Thyroid gland (tissue), 4 donors: ENCODE measurements at regions not wholly inside any gene's neighbourhood (a gene's known extent, or its start where the extent isn't known, plus 50 kb on each side); places are given as distances from the start of the nearest gene placed in this dataset.

Source experiments
- DNase-seq, 2 donors: peaks; one replicate each; pipeline ENCODE4 v3.0.0-alpha.2; 2019
- H3K27ac ChIP-seq, 3 donors: fragments of 200-600 bp; sonication (generic); 1 replicate in 2 of 3; 2 replicates in 1 of 3; pipeline ENCODE4 v1.5.1; 2016 to 2019; ENCODE audit warnings: mild to moderate bottlenecking in 1 of 3, moderate library complexity in 1 of 3
- H3K27me3 ChIP-seq: fragments of 200-600 bp; sonication (generic); one replicate; pipeline ENCODE4 v1.5.1; 2019
- H3K36me3 ChIP-seq, 2 donors: fragments of 200-600 bp; sonication (generic); one replicate each; pipeline ENCODE4 v1.5.1; 2016 to 2019
- H3K4me1 ChIP-seq, 2 donors: fragments of 200-600 bp; sonication (generic); one replicate each; pipeline ENCODE4 v1.5.1; 2017 to 2019
- H3K4me3 ChIP-seq, 3 donors: fragments of 200-600 bp; sonication (generic); replicated peaks in 1 of 3; 1 replicate in 2 of 3; 2 replicates in 1 of 3; pipeline ENCODE4 v1.5.1; 2016; ENCODE audit warnings: mild to moderate bottlenecking in 1 of 3
- H3K9me3 ChIP-seq: fragments of 200-600 bp; sonication (generic); one replicate; pipeline ENCODE4 v1.5.1; 2017
- POLR2A ChIP-seq, 2 donors: fragments of 450-650 bp; IDR thresholded peaks; one replicate each; pipeline ENCODE4 v1.6.1; 2017; ENCODE audit warnings: antibody characterized with exemption in 2 of 2, mild to moderate bottlenecking in 2 of 2, moderate library complexity in 1 of 2
- WGBS, 2 donors: methylation state at CpG; one replicate each; pipeline ENCODE4 v1.1.5; 2017; 5-methylcytosine and 5-hydroxymethylcytosine counted together
- intact Hi-C: fragments of 100-400 bp; cut with DNase I; formaldehyde crosslinking; loops from one replicate; pipeline ENCODE4 v1.15.1; 2023
- TF ChIP-seq, protein P1 (sequence below), 6 experiments: fragments of 200-600 bp in 3 of 6; fragments of 450-650 bp in 3 of 6; sonication (generic) in 3 of 6; IDR thresholded peaks; one replicate each; pipeline ENCODE4 v1.5.1; 2016 to 2019; ENCODE audit warnings: antibody characterized with exemption in 6 of 6, mild to moderate bottlenecking in 2 of 6, inconsistent platforms in 1 of 6, moderate library complexity in 1 of 6

DNA sequence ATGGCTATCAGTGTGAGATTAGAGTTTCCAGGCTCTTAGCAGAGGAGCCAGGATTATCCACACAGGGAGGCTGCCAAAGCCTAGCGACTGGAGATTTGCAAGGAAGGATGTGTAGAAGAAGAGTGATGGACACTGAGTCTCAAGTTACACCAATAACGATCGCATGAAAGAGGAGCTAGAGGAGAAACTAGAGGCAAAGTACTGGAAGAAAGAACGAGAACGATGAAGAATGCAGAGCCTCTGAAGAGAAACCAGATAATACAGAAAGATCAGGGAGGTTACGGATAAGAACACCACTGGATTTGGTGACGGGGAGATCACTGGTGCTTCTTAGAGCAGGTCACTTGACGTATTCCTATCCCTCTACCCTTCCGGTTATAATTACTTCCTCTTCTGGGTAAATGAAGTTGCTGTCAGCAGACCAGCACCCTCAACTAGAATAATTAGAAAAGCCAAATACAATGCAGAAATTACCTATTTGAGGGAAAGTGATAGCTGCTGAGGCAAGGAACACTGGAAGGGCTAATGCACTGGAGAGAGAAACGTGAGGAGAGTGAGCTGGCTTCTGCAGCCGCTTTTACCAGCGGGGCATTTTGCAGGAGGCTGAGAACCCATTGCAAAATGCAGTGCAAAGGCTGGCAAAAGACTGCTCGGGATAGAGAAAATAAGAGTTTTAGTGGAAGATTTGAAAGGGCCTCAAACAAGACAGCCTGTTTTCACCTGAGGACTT is 93.1 kb upstream of the HIF1A start:
- H3K27me3 ChIP-seq: no peaks in the 10 kb centered on the region
- 65 to 67% methylated on average over 13 of the region's 13 CpGs for WGBS, 2 donors
- no peaks in the 10 kb centered on the region for H3K36me3 ChIP-seq
- no peak overlapping the region for H3K4me3 ChIP-seq
- DNase-seq: peak in 1 of 2 donors; percentile 28
- TF ChIP-seq, protein P1, sequence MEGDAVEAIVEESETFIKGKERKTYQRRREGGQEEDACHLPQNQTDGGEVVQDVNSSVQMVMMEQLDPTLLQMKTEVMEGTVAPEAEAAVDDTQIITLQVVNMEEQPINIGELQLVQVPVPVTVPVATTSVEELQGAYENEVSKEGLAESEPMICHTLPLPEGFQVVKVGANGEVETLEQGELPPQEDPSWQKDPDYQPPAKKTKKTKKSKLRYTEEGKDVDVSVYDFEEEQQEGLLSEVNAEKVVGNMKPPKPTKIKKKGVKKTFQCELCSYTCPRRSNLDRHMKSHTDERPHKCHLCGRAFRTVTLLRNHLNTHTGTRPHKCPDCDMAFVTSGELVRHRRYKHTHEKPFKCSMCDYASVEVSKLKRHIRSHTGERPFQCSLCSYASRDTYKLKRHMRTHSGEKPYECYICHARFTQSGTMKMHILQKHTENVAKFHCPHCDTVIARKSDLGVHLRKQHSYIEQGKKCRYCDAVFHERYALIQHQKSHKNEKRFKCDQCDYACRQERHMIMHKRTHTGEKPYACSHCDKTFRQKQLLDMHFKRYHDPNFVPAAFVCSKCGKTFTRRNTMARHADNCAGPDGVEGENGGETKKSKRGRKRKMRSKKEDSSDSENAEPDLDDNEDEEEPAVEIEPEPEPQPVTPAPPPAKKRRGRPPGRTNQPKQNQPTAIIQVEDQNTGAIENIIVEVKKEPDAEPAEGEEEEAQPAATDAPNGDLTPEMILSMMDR (IDR thresholded peaks at IDR 0.05): no peak
- TF ChIP-seq POLR2A (IDR thresholded peaks at IDR 0.05): no peak
- intact Hi-C loops: no loop called here
- H3K9me3 ChIP-seq: no peaks in the 10 kb centered on the region
- H3K27ac ChIP-seq: peak overlapping the region in 2 of 3 donors; percentile 26 to 44
- peaks cover 11 to 18% of the 10 kb centered on the region in 2 donors for H3K4me1 ChIP-seq

DNA sequence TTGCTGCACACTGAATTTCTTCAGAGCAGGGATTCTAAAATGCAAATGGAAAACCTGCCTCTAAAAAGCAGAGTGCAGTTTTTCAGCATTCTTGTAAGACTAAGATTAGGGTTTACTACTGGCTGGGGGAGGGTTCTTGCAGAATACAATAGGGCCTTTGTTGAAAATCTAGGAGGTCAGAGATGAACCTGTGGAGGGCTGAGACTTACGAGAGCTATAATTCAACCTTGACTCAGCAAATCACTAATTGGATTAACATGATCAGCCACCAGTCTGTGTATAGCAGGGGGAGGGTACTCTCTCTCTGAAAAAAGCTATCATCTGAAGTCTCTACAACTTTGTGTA is 92.6 kb upstream of the HIF1A start:
- TF ChIP-seq POLR2A (IDR thresholded peaks at IDR 0.05): no peak
- TF ChIP-seq, protein P1 (IDR thresholded peaks at IDR 0.05): no peak
- DNase-seq: no peak
- H3K4me1 ChIP-seq: peaks cover 14 to 22% of the 10 kb centered on the region in 2 donors
- H3K36me3 ChIP-seq: no peaks in the 10 kb centered on the region
- H3K27me3 ChIP-seq: no peaks in the 10 kb centered on the region
- H3K4me3 ChIP-seq: no peak overlapping the region
- 33 to 53% methylated on average over 1 of the region's 1 CpG for WGBS, 2 donors
- peak overlapping the region in 2 of 3 donors; percentile 26 to 44 for H3K27ac ChIP-seq
- intact Hi-C loops: no loop called here
- H3K9me3 ChIP-seq: no peaks in the 10 kb centered on the region

DNA sequence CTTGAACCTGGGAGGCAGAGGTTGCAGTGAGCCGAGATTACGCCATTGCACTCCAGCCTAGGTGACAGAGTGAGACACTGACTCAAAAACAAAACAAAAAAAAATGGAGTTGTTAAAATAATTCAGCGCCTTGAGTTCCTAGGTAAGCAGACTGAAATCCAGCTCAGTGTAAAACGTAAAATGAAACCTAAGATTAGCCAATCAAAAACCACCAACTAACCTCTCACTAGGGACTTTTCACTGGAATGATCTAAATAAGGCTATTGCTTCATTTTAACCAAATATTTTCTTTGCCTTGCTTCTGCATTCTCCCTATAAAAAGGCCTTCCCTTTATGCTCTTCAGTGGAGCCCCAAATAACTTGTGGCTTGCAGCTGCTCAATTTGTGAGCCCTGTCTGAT is 91.6 kb upstream of the HIF1A start:
- Histone ChIP-seq H3K27ac (no peak overlapping the region), H3K27me3 (no peaks in the 10 kb centered on the region), H3K4me3 (no peak overlapping the region), H3K4me1 (peaks cover 24 to 31% of the 10 kb centered on the region in 2 donors), H3K9me3 (no peaks in the 10 kb centered on the region), H3K36me3 (no peaks in the 10 kb centered on the region)
- no peak for DNase-seq
- intact Hi-C loops: no loop called here
- TF ChIP-seq POLR2A (IDR thresholded peaks at IDR 0.05): no peak
- TF ChIP-seq, protein P1 (IDR thresholded peaks at IDR 0.05): no peak
- 93 to 94% methylated on average over 4 of the region's 4 CpGs for WGBS, 2 donors

DNA sequence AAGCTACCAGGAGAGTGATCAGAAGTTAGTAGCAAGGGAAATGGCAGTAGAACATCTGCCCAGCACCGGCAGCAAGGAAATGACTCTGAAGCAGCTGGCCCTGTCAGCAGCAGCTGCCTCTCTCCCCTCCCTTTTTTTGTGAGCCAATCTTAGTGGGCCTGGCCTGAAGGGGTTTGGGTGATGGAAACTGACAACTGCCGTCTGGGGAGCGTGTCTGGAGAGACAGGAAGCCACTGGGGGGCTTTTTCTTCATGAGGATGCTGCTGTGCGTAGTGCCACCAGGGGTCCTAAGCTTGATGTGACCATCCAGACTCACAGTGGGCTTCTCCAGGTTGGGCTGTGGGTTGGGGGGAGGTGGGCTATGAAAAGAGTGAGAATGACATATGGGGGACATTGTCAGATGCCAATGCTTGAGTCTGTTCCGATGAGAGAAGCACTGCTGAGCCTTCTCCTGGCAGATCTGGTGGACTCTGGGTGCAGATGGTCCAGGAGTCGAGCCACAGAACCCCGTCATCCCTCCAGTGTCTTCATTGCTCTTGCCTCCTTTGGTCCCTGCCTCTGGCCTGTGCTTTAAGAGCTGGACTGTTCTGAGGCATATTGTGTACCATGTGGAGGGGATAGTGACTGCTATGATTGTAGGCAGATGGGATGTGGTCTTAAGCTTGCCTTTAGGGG is 87.6 kb upstream of the HIF1A start:
- no peaks in the 10 kb centered on the region for H3K27me3 ChIP-seq
- no peak overlapping the region for H3K4me3 ChIP-seq
- H3K36me3 ChIP-seq: no peaks in the 10 kb centered on the region
- 83 to 88% methylated on average over 7 of the region's 7 CpGs for WGBS, 2 donors
- DNase-seq: no peak
- intact Hi-C loops: no loop called here
- H3K9me3 ChIP-seq: no peaks in the 10 kb centered on the region
- no peak for TF ChIP-seq POLR2A (IDR thresholded peaks at IDR 0.05)
- TF ChIP-seq, protein P1 (IDR thresholded peaks at IDR 0.05): no peak
- peaks cover 31 to 42% of the 10 kb centered on the region in 2 donors for H3K4me1 ChIP-seq
- peak overlapping the region; percentile 22 to 80 (median 72) for H3K27ac ChIP-seq
